GM20000 (cell line): ENCODE measurements at regions not wholly inside any gene's neighbourhood (a gene's known extent, or its start where the extent isn't known, plus 50 kb on each side); places are given as distances from the start of the nearest gene placed in this dataset.
"Not testable (repeated sequence)": the region's sequence is repeated elsewhere in the genome, so short reads cannot be mapped to it uniquely, and the experiment has no call there.

ENCODE experiments used
- DNase-seq: peaks from one replicate; pipeline ENCODE4 v3.0.0; 2012; ENCODE audit warnings: low spot score
- CTCF ChIP-seq: IDR thresholded peaks from 2 replicates; pipeline ENCODE4 v1.5.1; 2012; ENCODE audit warnings: mild to moderate bottlenecking, control low read depth; ENCODE audit errors: extremely low read depth, missing control alignments

GRCh38 chr5:44532981-44533380, 143.8 kb upstream of the FGF10 start:
- DNase-seq, result no peak
- TF ChIP-seq CTCF, result no peak

- not testable (repeated sequence) for DNase-seq
Measured at GRCh38 chr5:44531756-44532155, 142.5 kb upstream of the FGF10 start.

DNA sequence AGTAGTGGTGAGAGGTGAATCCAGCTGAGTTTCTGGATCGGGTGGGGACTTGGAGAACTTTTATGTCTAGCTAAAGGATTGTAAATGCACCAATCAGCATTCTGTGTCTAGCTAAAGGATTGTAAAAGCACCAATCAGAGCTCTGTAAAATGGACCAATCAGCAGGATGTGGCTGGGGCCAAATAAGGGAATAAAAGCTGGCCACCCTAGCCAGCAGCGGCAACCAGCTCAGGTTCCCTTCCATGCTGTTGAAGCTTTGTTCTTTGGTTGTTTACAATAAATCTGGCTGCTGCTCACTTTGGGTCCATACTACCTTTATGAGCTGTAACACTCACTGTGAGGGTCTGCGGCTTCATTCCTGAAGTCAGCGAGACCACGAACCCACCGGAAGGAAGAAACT, 141.6 kb upstream of the FGF10 start:
- not testable (repeated sequence) for DNase-seq

DNA sequence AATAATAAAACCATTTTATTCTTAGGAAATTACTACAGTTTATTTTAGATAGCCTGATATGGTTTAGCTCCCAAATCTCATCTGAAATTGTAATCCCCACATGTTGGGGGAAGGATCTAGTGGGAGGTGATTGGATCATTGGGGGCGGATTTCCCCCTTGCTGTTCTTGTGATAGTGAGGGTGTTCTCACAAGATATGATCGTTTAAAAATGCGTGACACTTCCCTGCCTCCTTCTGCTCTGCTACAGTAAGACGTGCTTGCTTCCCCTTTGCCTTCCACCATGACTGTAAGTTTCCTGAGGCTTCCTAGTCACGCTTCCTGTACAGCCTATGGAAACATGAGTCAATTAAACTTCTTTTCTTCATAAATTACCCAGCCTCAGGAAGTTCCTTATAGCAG, 122.4 kb upstream of the FGF10 start:
- TF ChIP-seq CTCF, result no peak
- DNase-seq, result no peak

GRCh38 chr5:44506561-44506960, 117.3 kb upstream of the FGF10 start:
- no peak for DNase-seq
- no peak for TF ChIP-seq CTCF

- no peak for DNase-seq
- no peak for TF ChIP-seq CTCF
Measured at GRCh38 chr5:44499381-44499780, 110.2 kb upstream of the FGF10 start.

DNA sequence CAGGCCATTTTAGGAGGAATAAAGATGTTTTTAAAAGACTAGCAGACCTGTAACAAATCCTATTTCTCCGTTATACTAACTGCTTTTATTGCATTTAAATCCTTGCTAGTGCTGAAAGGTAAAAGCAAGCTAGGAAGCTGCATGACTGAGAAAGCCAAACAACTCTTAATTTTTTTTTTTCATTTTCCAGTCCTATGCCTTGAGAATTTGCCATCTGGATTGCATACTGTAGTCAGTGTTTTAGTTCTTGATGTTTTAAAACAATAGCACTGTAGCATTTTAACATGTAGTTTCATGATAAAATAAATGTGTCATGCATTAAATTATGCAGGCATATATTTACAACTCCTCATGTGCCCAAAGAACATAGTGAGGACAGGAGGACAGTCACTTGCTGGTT, 108.4 kb upstream of the FGF10 start:
- no peak for TF ChIP-seq CTCF

GRCh38 chr5:44495280-44495679, 106.1 kb upstream of the FGF10 start:
- TF ChIP-seq CTCF, result no peak
- DNase-seq, result no peak

More for the DNA sequence above, 108.4 kb upstream of the FGF10 start:
- DNase-seq, result no peak

DNA sequence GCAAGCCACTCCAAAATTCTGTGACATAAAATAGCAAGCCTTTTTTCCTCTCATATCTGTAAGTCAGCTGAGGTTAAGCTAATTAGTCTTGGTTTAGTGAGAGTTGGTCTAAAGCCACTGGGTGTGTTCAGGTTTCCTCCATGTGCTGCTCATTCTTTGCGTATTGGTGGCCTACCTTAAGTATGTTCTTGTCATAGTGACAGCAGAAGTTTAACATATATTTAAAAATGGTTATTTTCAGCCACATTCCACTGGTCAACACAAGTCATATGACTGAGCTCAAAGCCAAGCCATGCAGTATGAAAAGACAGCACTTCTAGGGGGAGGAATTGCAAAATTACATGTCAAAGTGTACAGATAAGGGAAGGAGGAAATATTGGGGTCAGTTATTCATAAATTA, 100.5 kb upstream of the FGF10 start:
- no peak for TF ChIP-seq CTCF

More for the DNA sequence above, 100.5 kb upstream of the FGF10 start:
- no peak for DNase-seq
